ENCODE measurements at regions not wholly inside any gene's neighbourhood (a gene's known extent, or its start where the extent isn't known, plus 50 kb on each side); places are given as distances from the start of the nearest gene placed in this dataset.

GRCh38 chr3:134742202-134742601, 52.9 kb upstream of the EPHB1 start:
- no peak for ATAC-seq
- no peaks in the 10 kb centered on the region for H3K9me3 ChIP-seq
- TF ChIP-seq POLR2A (IDR thresholded peaks at IDR 0.05) (no peak), EP300 (IDR thresholded peaks at IDR 0.05) (no peak), POLR2AphosphoS5 (IDR thresholded peaks at IDR 0.05) (no peak)
- TF ChIP-seq, protein P1, sequence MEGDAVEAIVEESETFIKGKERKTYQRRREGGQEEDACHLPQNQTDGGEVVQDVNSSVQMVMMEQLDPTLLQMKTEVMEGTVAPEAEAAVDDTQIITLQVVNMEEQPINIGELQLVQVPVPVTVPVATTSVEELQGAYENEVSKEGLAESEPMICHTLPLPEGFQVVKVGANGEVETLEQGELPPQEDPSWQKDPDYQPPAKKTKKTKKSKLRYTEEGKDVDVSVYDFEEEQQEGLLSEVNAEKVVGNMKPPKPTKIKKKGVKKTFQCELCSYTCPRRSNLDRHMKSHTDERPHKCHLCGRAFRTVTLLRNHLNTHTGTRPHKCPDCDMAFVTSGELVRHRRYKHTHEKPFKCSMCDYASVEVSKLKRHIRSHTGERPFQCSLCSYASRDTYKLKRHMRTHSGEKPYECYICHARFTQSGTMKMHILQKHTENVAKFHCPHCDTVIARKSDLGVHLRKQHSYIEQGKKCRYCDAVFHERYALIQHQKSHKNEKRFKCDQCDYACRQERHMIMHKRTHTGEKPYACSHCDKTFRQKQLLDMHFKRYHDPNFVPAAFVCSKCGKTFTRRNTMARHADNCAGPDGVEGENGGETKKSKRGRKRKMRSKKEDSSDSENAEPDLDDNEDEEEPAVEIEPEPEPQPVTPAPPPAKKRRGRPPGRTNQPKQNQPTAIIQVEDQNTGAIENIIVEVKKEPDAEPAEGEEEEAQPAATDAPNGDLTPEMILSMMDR (IDR thresholded peaks at IDR 0.05), result no peak
- WGBS, 2 donors (ENCODE audit: low coverage in 1 of 2), result 57% methylated on average over 1 of the region's 1 CpG; no CpG with 5 or more reads in 1 of the 2 donors
- H3K36me3 ChIP-seq, result no peaks in the 10 kb centered on the region
- no peak overlapping the region for H3K4me3 ChIP-seq
- H3K4me1 ChIP-seq, result no peaks in the 10 kb centered on the region
- H3K27ac ChIP-seq, result no peak overlapping the region
- no peaks in the 10 kb centered on the region for H3K27me3 ChIP-seq

- no peak overlapping the region for H3K27ac ChIP-seq
- H3K27me3 ChIP-seq, result no peaks in the 10 kb centered on the region
- 78 to 89% methylated on average over 1 of the region's 1 CpG for WGBS, 2 donors (ENCODE audit: low coverage in 1 of 2)
- no peak for ATAC-seq
- H3K9me3 ChIP-seq, result no peaks in the 10 kb centered on the region
- H3K4me3 ChIP-seq, result no peak overlapping the region
- H3K4me1 ChIP-seq, result no peaks in the 10 kb centered on the region
- no peak for TF ChIP-seq POLR2AphosphoS5 (IDR thresholded peaks at IDR 0.05)
- TF ChIP-seq EP300 (IDR thresholded peaks at IDR 0.05), result no peak
- TF ChIP-seq, protein P1 (IDR thresholded peaks at IDR 0.05), result no peak
- no peak for TF ChIP-seq POLR2A (IDR thresholded peaks at IDR 0.05)
- no peaks in the 10 kb centered on the region for H3K36me3 ChIP-seq
Measured at GRCh38 chr3:134743006-134743405, 52.1 kb upstream of the EPHB1 start.
